OCI-LY7 (cell line): ENCODE measurements at regions not wholly inside any gene's neighbourhood (a gene's known extent, or its start where the extent isn't known, plus 50 kb on each side); places are given as distances from the start of the nearest gene placed in this dataset.

Source experiments
- CTCF ChIP-seq: fragments of 200-600 bp; sonication (generic); conservative IDR thresholded peaks from 2 replicates; pipeline ENCODE4 v1.5.1; 2014; ENCODE audit warnings: mild to moderate bottlenecking, antibody characterized with exemption, low read length, moderate library complexity, mixed read lengths
- EZH2phosphoT487 ChIP-seq: fragments of 200-600 bp; sonication (generic); IDR thresholded peaks from 2 replicates; pipeline ENCODE4 v1.6.1; 2018; ENCODE audit warnings: low read depth, borderline replicate concordance, mild to moderate bottlenecking, mixed run types, antibody characterized with exemption, low read length, moderate library complexity, mixed read lengths

DNA sequence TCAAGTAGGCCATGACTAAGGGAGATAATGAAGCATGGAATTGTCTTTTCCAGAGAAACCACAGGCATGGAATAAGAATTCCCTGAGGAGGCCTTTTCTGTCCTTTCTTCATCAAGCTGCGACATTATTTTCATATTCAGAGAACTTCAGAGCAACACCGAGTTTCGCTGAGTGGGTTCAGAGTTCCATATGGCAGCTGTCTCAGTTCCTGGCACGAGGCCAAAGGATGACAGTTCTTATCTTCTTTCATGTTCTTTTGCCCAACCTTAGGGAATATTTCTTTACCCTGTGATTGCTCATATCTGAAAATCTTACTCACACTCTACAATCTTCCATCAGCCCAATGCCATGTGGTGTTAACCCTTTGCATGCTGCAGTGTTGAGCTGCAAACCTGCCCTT, 135.3 kb upstream of the BMP2 start:
- no peak for TF ChIP-seq CTCF
- no peak for TF ChIP-seq EZH2phosphoT487
